ENCODE measurements at regions not wholly inside any gene's neighbourhood (a gene's known extent, or its start where the extent isn't known, plus 50 kb on each side); places are given as distances from the start of the nearest gene placed in this dataset.

- H3K36me3 Mint-ChIP-seq (ENCODE audit: low read depth): no peaks in the 10 kb centered on the region
- DNase-seq (no peak), ATAC-seq (ENCODE audit: poor library complexity) (no peak)
- no peak overlapping the region for H3K4me3 Mint-ChIP-seq
- H3K9me3 Mint-ChIP-seq: no peaks in the 10 kb centered on the region
- TF ChIP-seq CTCF (IDR thresholded peaks at IDR 0.05): no peak
- no peaks in the 10 kb centered on the region for H3K27me3 Mint-ChIP-seq
- no peaks in the 10 kb centered on the region for H3K4me1 Mint-ChIP-seq (ENCODE audit: low read depth)
- CTCF ChIA-PET: no interaction called here
- H3K27ac ChIP-seq (ENCODE audit: low read depth in 1 of 2, low read length in 2 of 2): no peak overlapping the region
- H3K4me3 ChIP-seq (ENCODE audit: low read length): no peak overlapping the region
- intact Hi-C loops (cut with DNase I, micrococcal nuclease): no loop called here
- H3K9me3 ChIP-seq (ENCODE audit: control insufficient read depth in 1 of 2, insufficient read depth in 1 of 2, low read length in 2 of 2): no peaks in the 10 kb centered on the region
- H3K4me1 ChIP-seq (ENCODE audit: insufficient read depth, low read length): no peaks in the 10 kb centered on the region
- POLR2A ChIA-PET: no interaction called here
- H3K27me3 ChIP-seq (ENCODE audit: control insufficient read depth in 1 of 2, insufficient read depth in 2 of 2, low read length in 2 of 2): no peaks in the 10 kb centered on the region
- no peak overlapping the region for H3K27ac Mint-ChIP-seq
- no peaks in the 10 kb centered on the region for H3K36me3 ChIP-seq (ENCODE audit: insufficient read depth, low read length)
Measured at GRCh38 chr11:82216927-82217570, 516.6 kb downstream of the FAM181B start.

- Mint-ChIP-seq H3K9me3 (no peaks in the 10 kb centered on the region), H3K4me3 (no peak overlapping the region), H3K36me3 (ENCODE audit: low read depth) (no peaks in the 10 kb centered on the region), H3K27ac (no peak overlapping the region), H3K4me1 (ENCODE audit: low read depth) (no peaks in the 10 kb centered on the region), H3K27me3 (no peaks in the 10 kb centered on the region)
- intact Hi-C loops (cut with DNase I, micrococcal nuclease): no loop called here
- TF ChIP-seq CTCF (IDR thresholded peaks at IDR 0.05): no peak
- no peak for DNase-seq
- no peak overlapping the region for H3K27ac ChIP-seq (ENCODE audit: low read depth in 1 of 2, low read length in 2 of 2)
- no peaks in the 10 kb centered on the region for H3K4me1 ChIP-seq (ENCODE audit: insufficient read depth, low read length)
- CTCF ChIA-PET: no interaction called here
- H3K9me3 ChIP-seq (ENCODE audit: control insufficient read depth in 1 of 2, insufficient read depth in 1 of 2, low read length in 2 of 2): no peaks in the 10 kb centered on the region
- no peak overlapping the region for H3K4me3 ChIP-seq (ENCODE audit: low read length)
- ATAC-seq (ENCODE audit: poor library complexity): no peak
- POLR2A ChIA-PET: no interaction called here
- H3K27me3 ChIP-seq (ENCODE audit: control insufficient read depth in 1 of 2, insufficient read depth in 2 of 2, low read length in 2 of 2): no peaks in the 10 kb centered on the region
- H3K36me3 ChIP-seq (ENCODE audit: insufficient read depth, low read length): no peaks in the 10 kb centered on the region
Measured at GRCh38 chr11:82210011-82210410, 523.7 kb downstream of the FAM181B start.

DNA sequence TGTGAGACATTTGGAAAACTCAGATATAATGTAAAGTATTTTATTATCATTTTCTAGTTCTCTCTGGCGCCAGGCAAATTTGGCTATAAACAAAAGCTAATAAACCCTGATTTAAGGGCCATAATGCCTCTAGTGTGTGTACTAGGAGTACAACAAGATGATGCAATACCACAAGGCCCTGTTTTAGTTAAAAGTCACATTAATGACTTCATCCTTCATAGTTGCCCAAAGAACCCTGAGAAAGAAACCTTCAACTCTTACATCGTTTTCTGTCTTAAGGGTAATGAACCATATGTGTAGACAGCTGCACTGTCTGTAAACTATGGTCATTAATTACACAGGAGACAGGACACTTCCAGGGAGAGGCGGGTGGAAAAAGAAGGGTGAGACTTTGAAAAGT, 538.4 kb downstream of the FAM181B start:
- ChIA-PET CTCF (no interaction called here), POLR2A (no interaction called here)
- ATAC-seq (ENCODE audit: poor library complexity) (no peak), DNase-seq (no peak)
- no peaks in the 10 kb centered on the region for H3K27me3 Mint-ChIP-seq
- intact Hi-C loops (cut with DNase I, micrococcal nuclease): no loop called here
- no peak for TF ChIP-seq CTCF (IDR thresholded peaks at IDR 0.05)
- no peaks in the 10 kb centered on the region for H3K9me3 Mint-ChIP-seq
- Histone ChIP-seq H3K27ac (ENCODE audit: low read depth in 1 of 2, low read length in 2 of 2) (no peak overlapping the region), H3K27me3 (ENCODE audit: control insufficient read depth in 1 of 2, insufficient read depth in 2 of 2, low read length in 2 of 2) (no peaks in the 10 kb centered on the region), H3K9me3 (ENCODE audit: control insufficient read depth in 1 of 2, insufficient read depth in 1 of 2, low read length in 2 of 2) (no peaks in the 10 kb centered on the region), H3K4me1 (ENCODE audit: insufficient read depth, low read length) (no peaks in the 10 kb centered on the region), H3K4me3 (ENCODE audit: low read length) (no peak overlapping the region), H3K36me3 (ENCODE audit: insufficient read depth, low read length) (no peaks in the 10 kb centered on the region)
- no peak overlapping the region for H3K27ac Mint-ChIP-seq
- no peaks in the 10 kb centered on the region for H3K4me1 Mint-ChIP-seq (ENCODE audit: low read depth)
- no peak overlapping the region for H3K4me3 Mint-ChIP-seq
- no peaks in the 10 kb centered on the region for H3K36me3 Mint-ChIP-seq (ENCODE audit: low read depth)

Measured in CD4-positive, alpha-beta T cell (primary cell).